Left lung (tissue), 4 donors: ENCODE measurements at regions not wholly inside any gene's neighbourhood (a gene's known extent, or its start where the extent isn't known, plus 50 kb on each side); places are given as distances from the start of the nearest gene placed in this dataset.
"Not testable (repeated sequence)": the region's sequence is repeated elsewhere in the genome, so short reads cannot be mapped to it uniquely, and the experiment has no call there.

Experiments
- ATAC-seq: fragments of 200-7000 bp; cut with Tn5 transposase; one replicate; pipeline ENCODE4 v1.9.1; 2020; ENCODE audit warnings: moderate library complexity
- DNase-seq, 4 donors: peaks; one replicate each; pipeline ENCODE4 v3.0.0-alpha.2; 2013 to 2020
- H3K27ac ChIP-seq, 2 donors: fragments of 200-600 bp; sonication (generic) in 1 of 2; one replicate each; pipeline versions ENCODE4 v1.5.0 to v1.8.0; 2020 to 2021
- H3K27me3 ChIP-seq, 2 donors: fragments of 200-600 bp; sonication (generic) in 1 of 2; one replicate each; pipeline versions ENCODE4 v1.5.0 to v1.8.0; 2020 to 2021
- H3K36me3 ChIP-seq, 2 donors: fragments of 200-600 bp; sonication (generic) in 1 of 2; one replicate each; pipeline versions ENCODE4 v1.5.0 to v1.8.0; 2020 to 2021
- H3K4me1 ChIP-seq, 2 donors: fragments of 200-600 bp; one replicate each; pipeline ENCODE4 v1.8.0; 2021
- H3K4me3 ChIP-seq, 2 donors: fragments of 200-600 bp; sonication (generic) in 1 of 2; one replicate each; pipeline versions ENCODE4 v1.5.0 to v1.8.0; 2020 to 2021; ENCODE audit warnings: mild to moderate bottlenecking in 1 of 2
- H3K9me3 ChIP-seq, 2 donors: fragments of 200-600 bp; sonication (generic) in 1 of 2; one replicate each; pipeline versions ENCODE4 v1.5.0 to v1.8.0; 2020 to 2021
- intact Hi-C, 2 donors: fragments of 100-400 bp; cut with DNase I; formaldehyde crosslinking; loops; one replicate each; pipeline versions ENCODE4 v1.11.2 to v1.14.2; 2022
- TF ChIP-seq, protein P1 (sequence below), 2 donors: fragments of 200-600 bp; sonication (generic) in 1 of 2; IDR thresholded peaks; one replicate each; pipeline versions ENCODE4 v1.5.0 to v1.8.0; 2021; ENCODE audit warnings: antibody characterized with exemption in 2 of 2
- donor health status: DM: no; HTN: yes; CAD: no.
- donor health status: DM: no; HTN: no; CAD: no.

DNA sequence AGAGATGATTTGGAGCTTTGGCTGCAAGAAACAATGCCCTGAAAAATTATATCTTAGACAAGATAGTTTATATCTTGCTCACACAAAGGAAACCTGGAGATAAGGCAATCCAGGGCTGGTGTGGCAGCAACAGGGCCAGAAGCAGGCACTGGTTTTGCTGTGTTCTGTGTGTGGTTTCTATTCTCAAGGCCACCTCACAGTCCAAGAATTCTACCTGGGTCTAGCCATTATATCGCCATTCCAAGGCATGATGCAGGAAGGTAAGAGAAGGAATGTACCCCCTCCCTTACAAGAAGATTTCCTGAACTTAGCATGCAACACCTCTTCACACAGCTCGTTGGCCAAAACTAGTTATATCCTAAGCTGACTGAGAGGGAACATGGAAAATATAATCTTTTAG is 74.5 kb upstream of the MEGF10 start:
- TF ChIP-seq, protein P1, sequence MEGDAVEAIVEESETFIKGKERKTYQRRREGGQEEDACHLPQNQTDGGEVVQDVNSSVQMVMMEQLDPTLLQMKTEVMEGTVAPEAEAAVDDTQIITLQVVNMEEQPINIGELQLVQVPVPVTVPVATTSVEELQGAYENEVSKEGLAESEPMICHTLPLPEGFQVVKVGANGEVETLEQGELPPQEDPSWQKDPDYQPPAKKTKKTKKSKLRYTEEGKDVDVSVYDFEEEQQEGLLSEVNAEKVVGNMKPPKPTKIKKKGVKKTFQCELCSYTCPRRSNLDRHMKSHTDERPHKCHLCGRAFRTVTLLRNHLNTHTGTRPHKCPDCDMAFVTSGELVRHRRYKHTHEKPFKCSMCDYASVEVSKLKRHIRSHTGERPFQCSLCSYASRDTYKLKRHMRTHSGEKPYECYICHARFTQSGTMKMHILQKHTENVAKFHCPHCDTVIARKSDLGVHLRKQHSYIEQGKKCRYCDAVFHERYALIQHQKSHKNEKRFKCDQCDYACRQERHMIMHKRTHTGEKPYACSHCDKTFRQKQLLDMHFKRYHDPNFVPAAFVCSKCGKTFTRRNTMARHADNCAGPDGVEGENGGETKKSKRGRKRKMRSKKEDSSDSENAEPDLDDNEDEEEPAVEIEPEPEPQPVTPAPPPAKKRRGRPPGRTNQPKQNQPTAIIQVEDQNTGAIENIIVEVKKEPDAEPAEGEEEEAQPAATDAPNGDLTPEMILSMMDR (IDR thresholded peaks at IDR 0.05) = no peak
- peaks cover 0 to 2% of the 10 kb centered on the region in 2 donors for H3K9me3 ChIP-seq
- no peaks in the 10 kb centered on the region for H3K27me3 ChIP-seq
- no peak overlapping the region for H3K27ac ChIP-seq
- no peaks in the 10 kb centered on the region for H3K36me3 ChIP-seq
- ATAC-seq = no peak
- no peak overlapping the region for H3K4me3 ChIP-seq
- DNase-seq = no peak
- no peaks in the 10 kb centered on the region for H3K4me1 ChIP-seq
- intact Hi-C loops = no loop called here

DNA sequence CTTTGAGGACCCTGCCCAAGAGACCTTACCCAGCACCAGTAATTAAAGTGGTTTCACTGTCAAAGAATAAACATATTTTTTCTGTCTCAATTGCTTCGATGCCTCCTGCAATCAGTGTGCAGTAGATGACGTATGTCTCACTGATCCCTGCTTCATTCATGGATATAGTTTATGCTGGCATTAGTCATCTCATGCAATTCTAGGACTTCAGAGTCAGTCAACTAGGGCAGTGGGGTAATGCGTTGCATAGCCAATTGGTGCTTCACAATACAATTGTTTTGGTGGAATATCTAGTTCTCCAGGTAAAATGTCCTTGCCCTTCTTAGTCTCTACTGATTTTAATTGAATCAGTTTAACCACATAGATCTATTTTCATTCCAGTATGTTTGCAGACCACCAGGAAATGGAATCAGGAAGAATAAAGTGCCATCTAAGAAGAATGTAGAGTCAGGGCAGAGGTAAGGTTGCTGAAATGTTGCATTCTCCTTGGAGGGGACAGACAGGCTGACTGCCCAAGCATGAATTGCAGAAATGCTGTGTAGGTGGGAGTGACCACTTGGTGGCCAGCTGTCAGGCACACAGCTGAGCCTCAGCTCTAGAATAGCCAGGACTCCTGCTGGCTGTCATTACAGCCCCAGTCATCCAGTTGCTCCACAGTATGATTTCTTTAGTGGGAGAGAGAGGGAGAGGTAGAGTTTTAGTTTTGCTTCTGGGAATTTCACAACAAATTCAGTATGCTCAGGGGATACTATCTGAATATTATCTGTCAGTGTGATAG is 73.5 kb upstream of the MEGF10 start:
- intact Hi-C loops = no loop called here
- ATAC-seq (no peak), DNase-seq (no peak)
- no peaks in the 10 kb centered on the region for H3K27me3 ChIP-seq
- no peaks in the 10 kb centered on the region for H3K36me3 ChIP-seq
- no peaks in the 10 kb centered on the region for H3K4me1 ChIP-seq
- no peak overlapping the region for H3K4me3 ChIP-seq
- no peak overlapping the region for H3K27ac ChIP-seq
- TF ChIP-seq, protein P1 (IDR thresholded peaks at IDR 0.05) = no peak
- peaks cover 0 to 2% of the 10 kb centered on the region in 2 donors for H3K9me3 ChIP-seq

DNA sequence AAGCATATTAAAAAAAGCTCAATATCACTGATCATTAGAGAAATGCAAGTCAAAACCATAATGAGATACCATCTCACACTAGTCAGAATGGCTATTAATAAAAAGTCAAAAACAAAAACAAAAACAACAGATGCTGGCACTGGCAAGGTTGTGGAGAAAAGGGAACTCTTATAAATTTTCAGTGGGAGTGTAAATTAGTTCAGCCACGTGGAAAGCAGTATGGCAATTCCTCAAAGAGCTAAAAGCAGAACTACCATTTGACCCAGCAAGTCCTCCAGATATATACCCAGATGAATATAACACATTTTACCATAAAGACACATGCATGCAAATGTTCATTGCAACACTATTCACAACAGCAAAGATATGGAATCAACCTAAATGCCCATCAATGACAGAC is 68.7 kb upstream of the MEGF10 start:
- H3K4me3 ChIP-seq, ATAC-seq, DNase-seq, intact Hi-C loops, H3K4me1 ChIP-seq, H3K9me3 ChIP-seq, H3K36me3 ChIP-seq, H3K27ac ChIP-seq, H3K27me3 ChIP-seq: not testable (repeated sequence)

DNA sequence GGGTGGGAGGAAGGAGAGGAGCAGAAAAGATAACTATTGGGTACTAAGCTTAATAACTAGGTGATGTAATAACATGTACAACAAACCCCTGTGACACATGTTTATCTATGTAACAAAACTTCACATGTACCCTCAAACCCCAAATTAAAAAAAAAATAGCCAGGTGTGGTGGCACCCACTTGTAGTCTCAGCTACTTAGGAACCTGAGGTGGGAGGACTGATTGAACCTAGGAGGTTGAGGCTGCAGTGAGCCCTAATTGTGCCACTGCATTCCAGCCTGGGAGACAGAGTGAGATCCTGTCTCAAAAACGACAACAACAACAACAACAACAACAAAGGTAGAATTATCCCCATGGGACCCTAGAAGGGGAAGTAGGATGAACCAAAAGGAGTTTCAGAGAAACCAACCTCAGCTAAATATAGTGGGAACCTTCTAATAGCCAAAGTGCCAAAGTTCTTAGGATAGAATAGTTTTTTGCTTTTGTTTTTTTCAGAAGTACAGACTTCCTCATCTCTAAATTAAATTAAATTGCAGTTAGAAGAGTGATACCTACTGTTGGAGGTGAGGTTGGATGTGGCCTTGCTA is 67.9 kb upstream of the MEGF10 start:
- DNase-seq, H3K36me3 ChIP-seq, H3K4me1 ChIP-seq, H3K9me3 ChIP-seq, H3K27me3 ChIP-seq, H3K27ac ChIP-seq, intact Hi-C loops, ATAC-seq, H3K4me3 ChIP-seq: not testable (repeated sequence)

DNA sequence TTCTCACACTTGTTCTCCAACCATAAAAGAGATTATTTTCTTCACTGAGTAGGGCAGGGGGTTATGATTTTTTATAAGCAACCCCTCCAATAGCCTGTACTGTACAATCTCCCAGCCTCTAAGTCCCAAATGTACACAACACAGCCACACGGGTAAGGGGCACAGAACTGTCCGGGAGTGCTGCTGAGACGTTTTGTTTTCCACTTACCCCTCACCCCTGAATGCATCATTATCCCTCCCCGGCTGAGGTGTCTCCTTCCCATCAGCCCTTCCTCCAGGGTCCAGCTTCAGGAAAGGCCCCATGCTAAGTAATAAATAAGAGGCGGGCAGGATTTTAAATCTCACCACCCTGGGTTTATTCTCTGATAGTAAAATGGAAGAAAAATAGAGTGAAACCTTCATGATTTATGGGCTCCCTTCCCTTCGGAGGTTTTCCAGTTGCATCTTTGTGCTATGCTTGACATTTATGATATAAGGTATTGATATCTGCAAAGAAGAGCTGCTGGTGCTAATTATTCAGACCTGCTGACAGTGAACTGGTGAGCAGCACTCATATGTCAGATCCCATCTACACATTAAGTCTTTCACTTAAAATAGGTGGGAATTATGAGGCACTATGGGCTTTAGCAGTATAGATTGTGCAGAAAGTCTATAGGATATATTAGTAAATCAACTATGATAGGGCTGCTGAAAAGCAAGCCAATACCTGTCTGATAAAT is 67.2 kb upstream of the MEGF10 start:
- ATAC-seq = no peak
- H3K27me3 ChIP-seq = no peaks in the 10 kb centered on the region
- no peaks in the 10 kb centered on the region for H3K36me3 ChIP-seq
- intact Hi-C loops = no loop called here
- H3K27ac ChIP-seq = no peak overlapping the region
- no peak for DNase-seq
- H3K9me3 ChIP-seq = no peaks in the 10 kb centered on the region
- no peaks in the 10 kb centered on the region for H3K4me1 ChIP-seq
- TF ChIP-seq, protein P1 (IDR thresholded peaks at IDR 0.05) = no peak
- H3K4me3 ChIP-seq = no peak overlapping the region

DNA sequence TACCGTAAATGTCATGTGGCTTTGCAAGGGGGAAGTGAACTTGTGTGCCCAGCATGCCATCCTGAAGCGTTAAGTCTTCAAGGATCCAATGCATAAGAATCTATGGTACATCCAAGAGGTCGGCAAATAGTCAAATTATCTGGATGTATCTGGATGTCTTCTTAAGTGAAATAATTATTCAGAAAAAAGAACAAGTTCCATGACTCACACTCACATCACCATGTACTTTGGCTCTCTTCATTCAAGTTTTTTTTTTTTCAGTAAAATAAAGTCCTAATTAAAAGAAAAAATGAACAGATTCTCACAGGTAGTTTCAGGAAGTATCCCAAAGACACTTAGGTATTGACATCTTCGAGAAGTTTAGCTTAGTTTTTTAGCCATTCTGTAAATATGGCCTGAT is 62.7 kb upstream of the MEGF10 start:
- DNase-seq (no peak), ATAC-seq (no peak)
- Histone ChIP-seq H3K27ac (no peak overlapping the region), H3K4me1 (peaks cover 4 to 12% of the 10 kb centered on the region in 2 donors), H3K4me3 (no peak overlapping the region), H3K27me3 (no peaks in the 10 kb centered on the region), H3K36me3 (no peaks in the 10 kb centered on the region), H3K9me3 (no peaks in the 10 kb centered on the region)
- TF ChIP-seq, protein P1 (IDR thresholded peaks at IDR 0.05) = no peak
- intact Hi-C loops = no loop called here
